Esophagus squamous epithelium (tissue), 4 donors: ENCODE measurements at regions not wholly inside any gene's neighbourhood (a gene's known extent, or its start where the extent isn't known, plus 50 kb on each side); places are given as distances from the start of the nearest gene placed in this dataset.

Experiments used
- POLR2A ChIP-seq, 4 donors: fragments of 450-650 bp; IDR thresholded peaks; one replicate each; pipeline ENCODE4 v1.6.1; 2017; ENCODE audit warnings: antibody characterized with exemption in 4 of 4, mild to moderate bottlenecking in 4 of 4, moderate library complexity in 3 of 4
- TF ChIP-seq, protein P1 (sequence below), 6 experiments: fragments of 450-650 bp in 4 of 6; fragments of 200-600 bp in 2 of 6; sonication (generic) in 2 of 6; IDR thresholded peaks; one replicate each; pipeline ENCODE4 v1.5.1; 2016 to 2019; ENCODE audit warnings: antibody characterized with exemption in 6 of 6, mild to moderate bottlenecking in 4 of 6, moderate library complexity in 4 of 6

DNA sequence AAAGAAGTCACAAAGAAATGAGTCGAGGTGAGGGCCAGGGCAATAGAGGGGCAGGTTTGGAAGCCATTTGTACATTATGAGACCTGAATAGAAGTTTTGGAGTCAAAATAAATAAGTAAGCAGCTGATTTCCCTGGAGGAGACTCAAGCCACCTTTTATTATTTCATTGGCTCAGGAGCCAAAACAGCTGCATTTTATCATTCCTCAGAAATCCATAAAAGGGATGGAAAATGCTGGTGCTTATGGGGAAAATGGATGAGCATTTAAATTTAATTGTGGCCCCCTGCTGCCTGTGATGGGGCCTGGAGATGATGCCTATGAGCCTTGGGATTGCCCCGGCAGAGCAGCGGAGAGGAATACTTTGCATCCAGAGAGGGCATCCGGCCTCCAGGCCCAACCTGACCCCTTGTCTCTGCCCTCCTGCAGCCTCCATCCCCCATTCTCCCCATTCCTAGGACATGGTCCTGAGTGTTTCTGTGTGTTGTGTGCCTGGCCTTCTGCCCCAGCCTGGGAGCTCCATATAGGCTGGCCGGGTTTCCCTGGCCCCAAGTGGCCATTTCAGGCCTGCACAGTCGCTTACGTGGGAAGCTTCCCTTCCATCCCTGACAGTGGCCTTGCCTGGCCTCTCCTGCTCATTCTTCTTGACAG lies 296.8 kb upstream of the ZMIZ1 start:
- TF ChIP-seq, protein P1, sequence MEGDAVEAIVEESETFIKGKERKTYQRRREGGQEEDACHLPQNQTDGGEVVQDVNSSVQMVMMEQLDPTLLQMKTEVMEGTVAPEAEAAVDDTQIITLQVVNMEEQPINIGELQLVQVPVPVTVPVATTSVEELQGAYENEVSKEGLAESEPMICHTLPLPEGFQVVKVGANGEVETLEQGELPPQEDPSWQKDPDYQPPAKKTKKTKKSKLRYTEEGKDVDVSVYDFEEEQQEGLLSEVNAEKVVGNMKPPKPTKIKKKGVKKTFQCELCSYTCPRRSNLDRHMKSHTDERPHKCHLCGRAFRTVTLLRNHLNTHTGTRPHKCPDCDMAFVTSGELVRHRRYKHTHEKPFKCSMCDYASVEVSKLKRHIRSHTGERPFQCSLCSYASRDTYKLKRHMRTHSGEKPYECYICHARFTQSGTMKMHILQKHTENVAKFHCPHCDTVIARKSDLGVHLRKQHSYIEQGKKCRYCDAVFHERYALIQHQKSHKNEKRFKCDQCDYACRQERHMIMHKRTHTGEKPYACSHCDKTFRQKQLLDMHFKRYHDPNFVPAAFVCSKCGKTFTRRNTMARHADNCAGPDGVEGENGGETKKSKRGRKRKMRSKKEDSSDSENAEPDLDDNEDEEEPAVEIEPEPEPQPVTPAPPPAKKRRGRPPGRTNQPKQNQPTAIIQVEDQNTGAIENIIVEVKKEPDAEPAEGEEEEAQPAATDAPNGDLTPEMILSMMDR (IDR thresholded peaks at IDR 0.05): no peak
- TF ChIP-seq POLR2A (IDR thresholded peaks at IDR 0.05): no peak
